Stimulated activated CD8-positive, alpha-beta memory T cell treated with anti-CD3 and anti-CD28 coated beads, Interleukin-4, amount 100 ng/mL, for 1 hour (primary cell): ENCODE measurements at regions not wholly inside any gene's neighbourhood (a gene's known extent, or its start where the extent isn't known, plus 50 kb on each side); places are given as distances from the start of the nearest gene placed in this dataset.

Source experiments
- DNase-seq, 2 donors: peaks; one replicate each; pipeline ENCODE4 v3.0.0-alpha.2; 2020; ENCODE audit warnings: low read depth in 2 of 2, low spot score in 1 of 2

DNA sequence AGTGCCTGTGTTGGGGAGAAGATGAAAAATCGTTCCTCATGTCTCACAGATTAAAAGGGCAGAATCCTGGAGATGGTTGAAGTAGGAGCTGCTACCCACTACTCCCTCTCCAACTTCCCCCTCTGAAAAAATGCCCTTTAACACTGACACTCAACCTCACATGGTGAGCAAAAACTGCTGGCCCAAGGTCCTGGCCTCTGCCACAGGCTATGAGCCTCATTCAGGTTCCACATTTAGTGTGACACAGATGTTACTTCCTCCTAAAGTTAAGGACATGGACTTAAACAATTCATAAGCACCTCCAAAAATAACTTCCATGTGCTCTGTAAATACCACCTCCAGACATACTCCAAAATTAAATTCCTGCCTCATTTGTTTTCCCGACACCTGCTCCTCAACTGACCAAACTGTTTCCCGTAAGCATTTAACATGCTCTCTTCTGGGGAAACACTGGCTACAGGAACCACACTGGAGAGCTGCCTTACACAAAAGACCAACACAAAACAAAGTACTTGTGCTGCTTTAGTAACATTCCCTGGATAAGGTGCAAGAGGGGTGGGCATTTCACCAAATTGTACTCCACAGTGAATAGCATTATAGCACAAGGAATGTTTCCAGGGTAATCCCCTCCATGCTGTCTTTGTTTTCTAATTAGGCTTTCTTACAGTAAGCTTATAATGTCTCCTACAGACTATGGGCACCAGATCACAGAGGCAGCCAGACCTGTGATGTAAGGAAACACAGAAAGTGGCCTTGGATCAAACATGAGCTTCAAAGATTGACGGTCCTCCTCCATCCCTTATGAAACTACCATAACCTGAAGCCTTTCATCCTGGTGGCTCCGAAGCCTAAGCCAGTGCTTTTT lies 57.0 kb downstream of the PHLDA1 start:
- no peak for DNase-seq

DNA sequence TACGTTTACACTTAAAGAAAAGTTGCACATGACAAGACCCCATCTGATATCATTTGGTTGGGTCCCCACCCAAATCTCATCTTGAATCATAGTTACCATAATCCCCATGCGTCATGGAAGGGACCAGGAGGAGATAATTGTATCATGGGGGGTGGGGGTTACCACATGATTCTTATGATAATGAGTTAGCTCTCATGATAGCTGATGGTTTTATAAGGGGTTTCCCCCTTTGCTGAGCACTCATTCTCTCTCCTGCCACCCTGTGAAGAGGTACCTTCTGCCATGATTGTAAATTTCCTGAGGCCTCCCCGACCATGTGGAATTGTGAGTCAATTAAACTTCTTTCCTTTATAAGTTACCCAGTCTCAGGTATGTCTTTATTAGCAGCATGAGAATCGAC lies 60.3 kb downstream of the PHLDA1 start:
- no peak for DNase-seq

DNA sequence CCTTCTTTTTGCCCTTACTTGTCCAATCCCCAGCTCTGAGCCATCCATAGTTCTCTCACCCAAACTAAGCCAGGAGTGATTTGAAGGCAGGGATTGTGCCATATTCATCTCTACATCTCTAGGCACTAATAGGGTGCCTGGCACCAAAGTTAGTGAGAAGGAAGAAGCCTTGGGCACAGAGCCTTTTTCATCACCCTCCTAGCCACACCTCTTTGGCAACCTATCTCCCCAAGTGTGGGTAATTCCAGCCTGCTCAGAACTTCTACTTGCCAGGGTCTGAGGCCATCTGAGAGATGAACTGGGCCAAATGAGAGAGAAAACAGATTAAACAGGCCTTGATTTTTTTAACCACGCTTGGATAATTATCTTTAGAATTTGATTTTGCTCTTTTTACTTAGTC lies 61.3 kb downstream of the PHLDA1 start:
- DNase-seq: no peak

DNA sequence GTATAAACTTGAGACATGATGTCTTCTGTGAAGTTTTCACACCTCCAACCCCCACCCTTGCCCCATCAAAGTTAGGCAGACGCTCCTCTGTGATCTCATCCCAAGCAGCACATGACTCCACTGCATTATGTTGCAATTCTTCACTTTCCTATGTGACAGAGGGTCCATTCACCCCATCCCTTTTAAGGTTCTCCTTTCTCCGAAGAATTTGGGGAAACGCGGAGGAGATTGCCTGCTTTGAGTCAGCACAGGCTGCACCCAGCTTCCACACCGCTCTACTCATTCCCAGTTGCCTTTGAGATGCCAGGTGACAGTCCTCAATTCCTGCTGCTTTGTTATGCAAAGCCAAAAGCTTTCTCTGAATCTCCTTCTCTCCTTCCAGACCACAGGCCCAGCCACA lies 61.8 kb downstream of the PHLDA1 start:
- no peak for DNase-seq

DNA sequence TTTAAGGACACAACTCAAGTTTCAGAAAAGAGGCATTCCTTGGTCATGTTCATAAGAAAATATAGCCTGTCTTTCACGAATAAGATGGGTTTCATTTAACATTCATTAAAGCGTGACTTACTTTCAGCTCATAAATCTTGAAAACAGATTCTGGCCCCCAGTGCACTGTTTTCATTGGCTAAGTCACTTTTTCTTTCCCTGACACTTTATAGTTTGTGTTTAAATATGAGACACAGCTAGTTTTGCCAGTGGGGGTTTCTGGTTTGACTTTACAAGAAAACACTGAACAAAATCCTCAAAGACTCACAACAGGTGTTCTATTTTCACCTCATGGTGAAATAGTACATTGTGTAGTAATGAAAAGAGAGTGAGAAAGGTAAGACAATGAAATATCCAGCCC lies 65.9 kb downstream of the PHLDA1 start:
- no peak for DNase-seq

DNA sequence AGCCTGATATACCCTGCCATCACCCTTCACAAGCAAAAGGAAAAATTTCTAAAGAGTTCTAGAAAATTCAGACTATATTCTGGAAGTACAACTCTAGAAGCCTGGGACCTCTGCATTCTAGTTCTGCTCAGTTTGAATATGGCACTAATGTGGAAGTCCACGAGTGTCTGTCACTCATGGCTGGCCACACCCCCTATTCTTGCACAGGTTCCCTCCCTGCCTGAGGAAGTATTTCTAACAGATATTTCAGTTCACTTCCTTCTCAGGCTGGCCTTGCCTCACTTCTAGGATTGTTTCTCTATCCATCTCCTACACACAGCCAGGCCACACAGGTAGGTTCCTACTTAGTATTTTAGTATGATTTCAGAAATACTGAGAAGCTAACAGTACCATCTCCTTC lies 67.4 kb downstream of the PHLDA1 start:
- DNase-seq: no peak

DNA sequence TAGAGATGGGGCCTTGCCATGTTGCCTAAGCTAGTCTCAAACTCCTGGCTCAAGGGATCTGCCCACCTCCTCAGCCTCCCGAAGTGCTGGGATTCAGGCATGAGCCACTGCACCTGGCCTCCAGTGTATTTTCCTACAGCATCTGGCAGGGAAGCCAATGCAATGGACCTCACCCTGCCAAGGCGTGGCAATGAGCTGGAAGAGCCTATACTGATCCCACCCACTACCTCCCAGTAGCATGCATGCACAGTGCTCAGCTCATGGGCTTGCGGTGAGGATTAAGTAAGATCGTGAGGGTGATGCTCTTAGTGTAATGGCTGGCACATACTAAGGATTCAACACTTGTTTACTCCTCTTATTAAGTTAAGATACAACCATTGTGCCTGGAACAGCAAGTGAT lies 69.7 kb downstream of the PHLDA1 start:
- DNase-seq: no peak

DNA sequence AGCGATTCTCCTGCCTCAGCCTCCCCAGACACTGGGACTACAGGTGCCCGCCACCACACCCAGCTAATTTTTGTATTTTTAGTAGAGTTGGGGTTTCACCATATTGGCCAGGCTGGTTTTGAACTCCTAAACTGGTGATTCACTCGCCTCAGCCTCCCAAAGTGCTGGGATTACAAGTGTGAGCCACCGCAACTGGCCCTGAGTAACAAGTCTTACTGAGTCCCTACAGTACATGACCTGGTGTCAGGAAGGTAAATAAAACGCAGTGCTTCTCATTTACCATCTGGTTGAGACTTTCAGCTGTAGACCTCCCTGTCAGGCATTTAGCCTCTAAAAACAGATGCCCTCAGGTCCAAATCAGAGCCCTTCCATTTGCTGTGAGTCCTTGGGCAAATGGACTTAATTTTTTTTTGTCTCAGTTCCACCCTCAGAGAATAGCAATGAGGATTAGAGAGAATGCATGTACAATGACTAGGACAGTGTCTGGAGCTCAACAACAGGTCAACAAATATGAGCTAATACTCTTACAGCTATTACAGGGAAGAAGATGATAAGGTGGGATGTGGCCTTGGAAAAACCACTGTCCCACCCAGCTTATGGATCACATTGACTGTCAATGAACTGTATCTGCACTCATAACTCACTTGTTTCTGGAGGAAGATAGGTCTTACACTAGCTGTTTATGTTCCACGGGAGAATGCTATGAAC lies 70.5 kb downstream of the PHLDA1 start:
- DNase-seq: no peak

DNA sequence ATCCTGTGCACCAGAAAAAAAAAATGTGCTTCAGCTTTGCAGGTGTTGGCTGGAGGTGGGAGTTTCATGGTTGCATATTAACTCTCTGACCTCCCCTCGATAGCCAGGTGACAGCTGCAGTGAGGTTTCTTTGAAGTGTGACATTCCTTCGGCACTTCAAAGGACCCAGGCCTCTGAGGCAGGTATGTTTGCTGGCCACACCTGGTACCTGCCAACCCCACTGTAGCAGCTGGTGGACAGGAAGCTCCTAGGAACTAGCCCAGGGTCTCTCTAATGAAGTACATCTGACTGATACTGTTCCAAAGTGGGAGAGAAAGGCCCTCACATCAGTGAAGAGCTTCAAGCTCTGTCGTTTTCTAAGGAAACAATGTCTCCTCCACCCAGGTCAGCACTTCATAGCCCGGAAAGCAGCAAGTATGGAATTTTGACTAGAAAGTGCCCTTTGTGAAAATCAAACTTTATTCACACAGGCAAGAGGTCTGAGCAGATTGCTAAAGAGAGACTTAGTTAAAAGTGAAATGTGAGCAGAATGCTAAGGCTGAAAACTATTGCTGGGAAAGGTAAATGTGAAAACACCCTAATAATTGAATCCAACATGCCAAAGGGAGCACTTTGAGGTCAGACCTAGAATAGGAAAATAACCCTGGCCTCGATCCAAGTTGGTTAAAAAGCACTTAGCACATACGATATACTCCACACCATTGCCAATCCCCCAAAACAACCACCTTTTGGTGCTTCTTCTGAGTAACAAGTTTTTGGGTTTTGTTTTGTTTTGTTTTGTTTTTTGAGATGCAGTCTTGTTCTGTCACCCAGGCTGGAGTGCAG lies 71.3 kb downstream of the PHLDA1 start:
- no peak for DNase-seq

DNA sequence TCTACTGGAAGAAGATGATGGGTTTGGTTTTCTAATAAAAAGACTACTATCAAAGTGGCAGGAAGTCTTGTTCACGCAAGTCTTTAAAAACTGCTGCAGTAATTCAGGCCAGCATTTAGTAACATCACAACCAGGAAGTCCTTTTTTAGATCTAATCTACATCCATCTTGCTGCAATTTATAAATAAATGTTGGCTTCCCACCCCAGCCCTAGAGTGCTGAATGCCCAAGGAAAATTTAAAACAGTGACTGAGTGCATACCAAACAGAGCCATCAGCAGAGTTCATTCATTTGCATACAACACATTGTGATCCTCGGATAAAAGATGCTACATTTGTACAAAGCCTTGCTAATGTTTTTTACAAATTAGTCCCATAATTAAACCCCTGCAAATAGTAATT lies 72.1 kb downstream of the PHLDA1 start:
- no peak for DNase-seq

DNA sequence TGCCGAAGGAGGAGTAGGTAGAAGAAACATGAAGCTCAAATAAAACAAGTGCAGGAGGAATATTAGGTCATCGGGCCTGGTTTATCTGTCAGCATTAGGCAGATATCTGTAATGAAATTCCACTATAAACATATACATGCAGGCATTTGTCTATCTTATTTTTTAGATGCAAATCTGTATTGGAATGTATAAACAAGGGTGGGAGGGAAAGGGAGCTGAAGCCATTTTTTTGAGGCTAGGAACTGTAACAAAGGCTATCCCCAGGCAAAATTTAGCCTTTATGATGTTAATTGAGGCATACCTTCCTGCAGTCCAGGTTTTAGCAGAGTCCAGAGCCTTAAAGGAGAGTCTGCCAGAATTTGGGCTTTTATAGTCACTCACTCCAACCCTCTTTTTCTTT lies 72.5 kb downstream of the PHLDA1 start:
- DNase-seq: no peak

DNA sequence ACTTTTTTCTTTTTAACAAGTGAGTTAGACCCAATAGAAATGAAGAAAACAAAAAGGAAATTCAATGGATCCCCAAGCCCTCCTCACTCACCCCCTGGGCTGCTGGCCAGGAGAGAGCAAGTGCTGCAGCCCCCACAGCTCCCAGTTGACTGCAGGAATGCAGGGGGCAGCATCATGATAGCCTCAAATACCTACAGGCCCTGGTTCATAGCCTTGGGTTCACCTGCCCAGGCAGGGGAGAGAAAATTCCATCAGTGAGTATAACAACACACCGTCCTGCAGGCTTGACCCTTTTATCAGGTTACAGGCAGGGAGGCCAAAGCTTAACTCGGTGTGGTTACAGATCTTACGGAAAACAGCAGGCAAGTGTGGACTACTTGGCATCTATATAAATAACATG lies 76.3 kb downstream of the PHLDA1 start:
- DNase-seq: no peak

DNA sequence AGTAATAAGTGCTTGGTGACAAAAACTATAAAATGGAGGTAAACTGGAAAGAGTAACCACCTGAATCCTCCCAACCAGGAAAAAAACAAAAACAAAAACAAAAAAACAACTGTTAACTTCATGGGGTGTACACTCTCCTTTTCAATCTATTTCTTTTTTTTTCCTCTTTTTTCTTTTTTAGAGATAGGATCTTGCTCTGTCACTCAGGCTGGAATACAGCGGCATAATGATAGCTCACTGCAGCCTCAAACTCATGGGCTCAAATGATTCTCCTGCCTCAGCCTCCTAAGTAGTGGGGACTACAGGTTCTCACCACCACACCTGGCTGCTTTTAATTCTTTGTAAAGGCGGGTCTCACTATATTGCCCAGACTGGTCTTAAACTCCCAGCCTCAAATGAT lies 76.8 kb downstream of the PHLDA1 start:
- no peak for DNase-seq

DNA sequence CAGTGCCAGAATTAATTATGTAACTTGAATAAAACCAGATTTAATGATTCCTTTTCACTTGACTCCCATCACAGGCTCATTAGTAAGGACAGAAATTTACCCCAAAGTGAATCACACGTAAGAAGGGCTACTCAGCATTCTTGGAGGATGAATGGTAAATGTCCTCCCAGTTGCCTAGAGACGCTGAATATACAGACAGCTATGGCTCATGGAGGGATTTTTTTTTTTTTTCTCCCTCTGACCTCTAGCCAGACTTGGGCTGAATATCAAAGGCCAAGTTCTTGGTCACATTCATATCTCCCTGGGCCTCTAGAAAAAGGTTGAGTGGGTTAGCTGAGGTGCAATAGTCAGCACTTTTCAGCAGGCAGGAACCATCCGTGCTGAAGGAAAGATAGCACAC lies 77.5 kb downstream of the PHLDA1 start:
- DNase-seq: no peak

DNA sequence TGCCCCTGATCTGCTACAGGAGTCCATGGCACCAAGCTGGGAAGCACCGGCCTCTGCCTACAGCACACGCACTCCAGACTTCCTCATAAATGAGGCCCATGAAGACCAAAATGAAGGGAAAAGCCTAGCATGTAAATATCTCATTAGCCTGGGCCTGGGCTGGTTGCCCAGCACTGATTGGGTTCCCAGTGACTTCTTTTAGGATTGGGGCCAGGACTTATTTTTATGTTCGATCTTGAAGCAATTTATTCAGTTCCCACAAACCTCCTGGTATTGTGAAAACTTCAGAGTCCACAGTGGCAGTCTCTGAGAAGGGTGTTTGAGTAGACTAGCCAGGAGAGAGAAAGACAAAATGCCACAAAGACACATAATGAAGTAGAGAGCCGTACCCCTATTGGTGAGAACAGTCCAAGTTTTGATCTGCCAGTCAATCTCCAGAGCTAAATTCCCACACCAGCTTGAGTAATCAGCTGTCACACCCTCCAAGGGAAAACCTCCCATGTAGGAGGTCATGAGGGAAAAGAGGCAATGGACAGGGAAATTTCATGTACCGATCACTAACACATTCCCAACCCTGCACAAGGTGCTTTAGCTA lies 78.2 kb downstream of the PHLDA1 start:
- DNase-seq: no peak

DNA sequence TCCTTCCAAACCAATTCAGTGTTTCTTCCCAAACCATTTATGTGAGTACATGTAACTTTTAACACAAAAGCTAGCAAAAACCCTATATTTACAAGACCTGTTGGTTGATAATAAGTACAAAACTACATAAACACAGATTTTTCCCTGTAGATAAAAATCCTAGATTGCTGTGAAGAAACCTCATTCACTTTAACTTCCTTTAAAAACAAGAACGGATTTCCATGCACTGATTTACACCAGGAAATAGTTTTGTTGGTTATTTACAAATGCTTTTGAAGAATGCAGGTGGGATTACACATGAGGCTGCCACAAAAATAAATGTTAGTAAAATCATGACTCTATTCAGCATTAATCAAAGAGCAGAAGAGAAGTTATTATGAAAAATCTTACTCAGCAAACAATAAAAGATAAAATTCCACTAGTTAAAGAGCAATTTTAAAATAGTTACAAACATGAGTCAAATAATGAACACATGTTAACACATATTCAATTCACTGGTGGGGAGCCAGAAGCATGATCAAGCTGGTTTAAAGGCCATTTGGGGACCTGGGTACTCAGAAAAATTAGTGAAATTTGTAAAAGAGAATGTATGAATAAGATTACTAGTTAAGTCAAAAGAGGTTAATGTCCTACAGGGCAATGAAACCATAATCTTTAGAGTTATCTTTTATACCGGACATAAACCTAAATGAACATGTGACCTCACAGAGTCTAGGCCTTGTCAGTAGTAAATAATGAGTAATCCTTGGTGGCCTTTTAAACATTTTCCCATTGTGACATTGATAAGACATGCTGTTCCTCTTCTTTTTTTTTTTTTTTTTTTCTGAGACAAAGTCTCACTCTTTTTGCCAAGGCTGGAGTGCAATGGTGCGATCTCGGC lies 79.9 kb downstream of the PHLDA1 start:
- DNase-seq: no peak

DNA sequence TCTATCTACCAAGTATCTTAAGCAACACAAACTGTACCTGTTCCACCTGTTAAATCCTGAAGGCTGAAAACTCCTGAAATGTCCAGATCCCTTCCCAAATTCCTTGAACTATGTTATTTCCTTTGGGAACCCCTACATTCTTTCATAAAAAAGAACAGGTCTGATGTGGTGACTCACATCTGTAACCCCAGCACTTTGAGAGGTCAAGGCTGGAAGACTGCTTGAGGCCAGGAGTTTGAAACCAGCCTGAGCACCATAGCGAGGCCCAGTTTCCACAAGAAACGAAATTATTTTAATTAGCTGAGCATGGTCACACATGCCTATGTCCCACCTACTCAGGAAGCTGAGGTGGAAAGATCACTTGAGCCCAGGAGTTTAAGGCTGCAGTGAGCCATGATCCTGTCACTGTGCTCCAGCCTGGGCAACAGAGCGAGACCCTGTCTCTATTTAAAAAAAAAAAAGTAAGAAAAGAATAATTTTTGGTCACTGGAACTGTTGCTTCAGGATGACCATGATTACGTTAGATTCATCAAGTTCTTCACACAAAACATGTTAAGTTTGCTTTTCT lies 84.3 kb downstream of the PHLDA1 start:
- DNase-seq: no peak

DNA sequence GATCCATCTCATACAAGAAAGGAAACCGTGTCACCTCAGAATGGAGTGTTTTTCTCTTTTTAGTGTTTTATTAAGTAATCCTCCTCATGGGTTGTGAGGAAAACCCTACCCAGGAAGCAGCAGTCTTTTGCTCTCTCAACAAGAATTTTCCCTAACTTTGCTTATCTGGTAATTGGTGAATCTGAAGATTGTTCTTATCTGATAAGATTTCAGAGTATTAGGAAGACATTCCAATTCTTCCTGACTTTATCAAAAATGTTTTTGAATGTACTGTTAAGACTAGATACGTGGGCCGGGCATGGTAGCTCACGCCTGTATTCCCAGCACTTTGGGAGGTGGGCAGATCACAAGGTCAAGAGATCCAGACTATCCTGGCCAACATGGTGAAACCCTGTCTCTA lies 86.0 kb downstream of the PHLDA1 start:
- no peak for DNase-seq

DNA sequence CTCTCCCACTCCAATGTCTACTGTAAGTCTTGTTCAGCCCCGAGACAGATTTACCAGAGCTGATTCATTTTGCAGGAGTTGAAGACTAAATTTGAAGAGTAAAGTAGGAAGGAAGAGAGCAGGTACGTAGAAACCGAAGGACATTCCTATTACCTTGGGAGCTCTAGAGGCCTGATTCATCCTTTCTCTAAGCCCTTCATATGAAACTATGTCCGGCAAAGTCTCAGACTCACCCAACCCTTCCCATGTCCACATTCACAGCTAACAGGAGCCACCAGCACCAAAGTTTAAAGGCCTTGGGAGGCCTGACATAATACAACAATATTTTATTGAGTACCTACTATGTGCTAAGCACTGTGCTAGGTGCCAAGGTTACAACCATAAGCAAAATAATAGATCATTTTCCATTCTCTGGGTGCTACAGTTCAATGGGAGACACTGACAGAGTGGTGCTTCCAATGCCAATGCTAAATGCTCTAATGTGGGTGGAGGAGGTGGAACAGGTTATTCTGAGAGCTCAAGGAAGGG lies 86.6 kb downstream of the PHLDA1 start:
- DNase-seq: no peak
